A549 (cell line): ENCODE measurements at regions not wholly inside any gene's neighbourhood (a gene's known extent, or its start where the extent isn't known, plus 50 kb on each side); places are given as distances from the start of the nearest gene placed in this dataset.

Experiments
- ATAC-seq, 2 experiments: fragments of 200-7000 bp in 1 of 2; fragments of >200 bp in 1 of 2; cut with Nextera tagmentation in 1 of 2; cut with Tn5 transposase in 1 of 2; 3 replicates each; pipeline versions ENCODE4 v1.8.0 to v1.9.1; 2018 to 2020; ENCODE audit warnings: mild to moderate bottlenecking in 1 of 2, moderate library complexity in 1 of 2
- CTCF ChIA-PET: fragments of 300-600 bp; sonication (Branson Sonifier 250); formaldehyde crosslinking; extraction: SDS; loops from one replicate; lab custom pipeline; 2021; ENCODE audit warnings: antibody characterized with exemption, inconsistent platforms; lab: Yijun Ruan, JAX
- POLR2A ChIA-PET: fragments of 350-600 bp; formaldehyde crosslinking; extraction: SDS; loops from one replicate; lab custom pipeline; 2021; ENCODE audit warnings: antibody characterized with exemption, inconsistent platforms; lab: Yijun Ruan, JAX
- DNase-seq, 2 experiments: peaks; one replicate each; pipeline versions ENCODE4 v3.0.0 to v3.0.0-alpha.2; 2011 to 2016; ENCODE audit warnings: low read depth in 1 of 2, low spot score in 1 of 2
- FAIRE-seq: peaks from 2 replicates; lab custom pipeline; 2011; peaks lifted over from hg19 to GRCh38; lab: Jason Lieb, UNC
- H3K27ac ChIP-seq, 2 experiments: fragments of >200 bp; sonication (Bioruptor Twin); formaldehyde crosslinking; 3 replicates each; pipeline ENCODE4 v1.5.1; 2016 to 2017
- H3K4me1 ChIP-seq: fragments of >200 bp; sonication (Bioruptor Twin); formaldehyde crosslinking; 3 replicates; pipeline ENCODE4 v1.6.1; 2016
- H3K4me2 ChIP-seq: fragments of >200 bp; sonication (Bioruptor Twin); formaldehyde crosslinking; 3 replicates; pipeline ENCODE4 v1.6.1; 2016
- H3K4me3 ChIP-seq: fragments of >200 bp; sonication (Bioruptor Twin); formaldehyde crosslinking; 3 replicates; pipeline ENCODE4 v1.5.1; 2016
- H3K9me3 ChIP-seq: fragments of >200 bp; sonication (Bioruptor Twin); formaldehyde crosslinking; 3 replicates; pipeline ENCODE4 v1.6.1; 2016
- ATOH8 ChIP-seq: fragments of 250-450 bp; sonication (Bioruptor Pico); IDR thresholded peaks from 2 replicates; pipeline ENCODE4 v1.5.0; 2020; ENCODE audit warnings: low read depth, mild to moderate bottlenecking, moderate library complexity
- BCL3 ChIP-seq: fragments of >200 bp; sonication (Bioruptor Twin); formaldehyde crosslinking; IDR thresholded peaks from 3 replicates; pipeline ENCODE4 v1.6.1; 2016
- CBX2 ChIP-seq: fragments of 200-600 bp; sonication (generic); IDR thresholded peaks from 2 replicates; pipeline ENCODE4 v1.6.1; 2016; ENCODE audit warnings: low read depth, mild to moderate bottlenecking, borderline replicate concordance
- CHD4 ChIP-seq: fragments of 200-600 bp; sonication (generic); IDR thresholded peaks from 2 replicates; pipeline ENCODE4 v1.6.1; 2016; ENCODE audit warnings: antibody characterized with exemption, mild to moderate bottlenecking, borderline replicate concordance
- EHF ChIP-seq: fragments of 250-450 bp; sonication (Bioruptor Pico); IDR thresholded peaks from 2 replicates; pipeline ENCODE4 v1.5.0; 2020; ENCODE audit warnings: mild to moderate bottlenecking
- EHMT2 ChIP-seq: fragments of 200-600 bp; sonication (generic); IDR thresholded peaks from 2 replicates; pipeline ENCODE4 v1.6.1; 2016; ENCODE audit warnings: antibody characterized with exemption, low read depth, mild to moderate bottlenecking, moderate library complexity
- ELK1 ChIP-seq: fragments of 150-350 bp; IDR thresholded peaks from 2 replicates; pipeline ENCODE4 v1.6.1; 2014; ENCODE audit warnings: low read depth, mild to moderate bottlenecking, low read length
- FOSB ChIP-seq: fragments of 250-450 bp; sonication (Bioruptor Pico); IDR thresholded peaks from 2 replicates; pipeline ENCODE4 v1.5.0; 2020; ENCODE audit warnings: mild to moderate bottlenecking, moderate library complexity
- HDAC2 ChIP-seq: fragments of 200-600 bp; sonication (generic); IDR thresholded peaks from 2 replicates; pipeline ENCODE4 v1.6.1; 2016
- HEYL ChIP-seq: fragments of 250-450 bp; sonication (Bioruptor Pico); IDR thresholded peaks from 2 replicates; pipeline ENCODE4 v1.8.0; 2021; ENCODE audit warnings: mild to moderate bottlenecking, moderate library complexity
- HMGXB4 ChIP-seq: fragments of 250-450 bp; sonication (Bioruptor Pico); IDR thresholded peaks from 2 replicates; pipeline ENCODE4 v1.5.0; 2021; ENCODE audit warnings: mild to moderate bottlenecking, moderate library complexity, borderline replicate concordance
- JUN ChIP-seq, 2 experiments: fragments of >200 bp; sonication (Bioruptor Twin); formaldehyde crosslinking; IDR thresholded peaks; 2 replicates in 1 of 2; 3 replicates in 1 of 2; pipeline ENCODE4 v1.6.1; 2016 to 2017
- JUNB ChIP-seq: fragments of >200 bp; sonication (Bioruptor Twin); formaldehyde crosslinking; IDR thresholded peaks from 2 replicates; pipeline ENCODE4 v1.6.1; 2016
- KDM1A ChIP-seq: fragments of 200-600 bp; sonication (generic); IDR thresholded peaks from 2 replicates; pipeline ENCODE4 v1.6.1; 2016; ENCODE audit warnings: low read depth, mild to moderate bottlenecking
- KDM5A ChIP-seq: fragments of 200-600 bp; sonication (generic); IDR thresholded peaks from 2 replicates; pipeline ENCODE4 v1.6.1; 2016; ENCODE audit warnings: antibody characterized with exemption, mild to moderate bottlenecking
- MAZ ChIP-seq: fragments of 150-350 bp; IDR thresholded peaks from 2 replicates; pipeline ENCODE4 v1.6.1; 2014; ENCODE audit warnings: antibody characterized with exemption, low read depth, low read length, borderline replicate concordance
- NFE2L2 ChIP-seq: fragments of 150-350 bp; conservative IDR thresholded peaks from 2 replicates; pipeline ENCODE4 v1.6.1; 2014; ENCODE audit warnings: low read length
- NPAS2 ChIP-seq: fragments of 250-450 bp; sonication (Bioruptor Pico); IDR thresholded peaks from 2 replicates; pipeline ENCODE4 v1.8.0; 2022; ENCODE audit warnings: mild to moderate bottlenecking, moderate library complexity, borderline replicate concordance
- POLR2AphosphoS2 ChIP-seq: conservative IDR thresholded peaks from 2 replicates; pipeline ENCODE4 v1.6.1; 2012; ENCODE audit warnings: low read length, improper control_type of control experiment, inconsistent platforms
- RCOR1 ChIP-seq: fragments of 150-350 bp; IDR thresholded peaks from 2 replicates; pipeline ENCODE4 v1.6.1; 2014; ENCODE audit warnings: antibody characterized with exemption, low read length, low read depth
- RNF2 ChIP-seq: fragments of 200-600 bp; sonication (generic); IDR thresholded peaks from 2 replicates; pipeline ENCODE4 v1.6.1; 2016; ENCODE audit warnings: low read depth, mild to moderate bottlenecking, antibody characterized with exemption, moderate library complexity, borderline replicate concordance
- SMC3 ChIP-seq: fragments of >200 bp; sonication (Bioruptor Twin); formaldehyde crosslinking; IDR thresholded peaks from 3 replicates; pipeline ENCODE4 v1.6.1; 2018; ENCODE audit warnings: inconsistent platforms
- TP53 ChIP-seq: fragments of 250-450 bp; sonication (Bioruptor Pico); IDR thresholded peaks from 2 replicates; pipeline ENCODE4 v1.5.0; 2021; ENCODE audit warnings: mild to moderate bottlenecking, moderate library complexity
- ZFP36 ChIP-seq: fragments of 450-650 bp; IDR thresholded peaks from 2 replicates; pipeline ENCODE4 v1.6.1; 2014; ENCODE audit warnings: borderline replicate concordance; ENCODE audit not compliant: partially characterized antibody
- ZNF302 ChIP-seq: fragments of 250-450 bp; sonication (Bioruptor Pico); IDR thresholded peaks from 2 replicates; pipeline ENCODE4 v1.9.0; 2021; ENCODE audit warnings: inconsistent platforms, mild to moderate bottlenecking, moderate library complexity
- WGBS: methylation state at CpG from one replicate; pipeline ENCODE4 v1.1.6; 2017; ENCODE audit errors: missing lambda C conversion rate; 5-methylcytosine and 5-hydroxymethylcytosine counted together

GRCh38 chr1:157277913-157278312 is 139.7 kb upstream of the ETV3 start:
- Histone ChIP-seq H3K9me3 (no peaks in the 10 kb centered on the region), H3K4me2 (no peak overlapping the region), H3K4me3 (no peak overlapping the region), H3K27ac (no peak overlapping the region), H3K4me1 (0 out of 3 replicates have a peak, but pooled peaks cover 4% of the 10 kb centered on the region)
- CTCF ChIA-PET: no interaction called here
- 15% methylated on average over 3 of the region's 3 CpGs for WGBS
- ATAC-seq: no peak
- no peak for FAIRE-seq
- no peak for DNase-seq
- TF ChIP-seq CHD4 (no peak), BCL3 (no peak), JUNB (no peak), MAZ (no peak), NFE2L2 (no peak), SMC3 (no peak), HMGXB4 (CRISPR knock-in tag) (no peak), EHMT2 (no peak), RNF2 (no peak), POLR2AphosphoS2 (no peak), ELK1 (no peak), NPAS2 (CRISPR knock-in tag) (no peak)
- POLR2A ChIA-PET: no interaction called here

- ATAC-seq: no peak
- Histone ChIP-seq H3K4me3 (no peak overlapping the region), H3K9me3 (no peaks in the 10 kb centered on the region), H3K27ac (no peak overlapping the region), H3K4me1 (0 out of 3 replicates have a peak, but pooled peaks cover 4% of the 10 kb centered on the region), H3K4me2 (no peak overlapping the region)
- WGBS: 60% methylated on average over 10 of the region's 10 CpGs
- DNase-seq: no peak
- no peak for FAIRE-seq
- POLR2A ChIA-PET: no interaction called here
- CTCF ChIA-PET: no interaction called here
- TF ChIP-seq POLR2AphosphoS2 (no peak), KDM1A (no peak), TP53 (CRISPR knock-in tag) (no peak), RCOR1 (no peak), FOSB (CRISPR knock-in tag) (no peak), HEYL (no peak), RNF2 (no peak), ATOH8 (no peak), HDAC2 (no peak), KDM5A (no peak), CBX2 (no peak), ZNF302 (no peak), EHF (no peak), ZFP36 (no peak), JUN (IDR thresholded peaks at IDR 0.05) (no peak)
These were observed 139.1 kb upstream of the ETV3 start for GRCh38 chr1:157277281-157277680.
